ENCODE measurements at regions not wholly inside any gene's neighbourhood (a gene's known extent, or its start where the extent isn't known, plus 50 kb on each side); places are given as distances from the start of the nearest gene placed in this dataset.

DNA sequence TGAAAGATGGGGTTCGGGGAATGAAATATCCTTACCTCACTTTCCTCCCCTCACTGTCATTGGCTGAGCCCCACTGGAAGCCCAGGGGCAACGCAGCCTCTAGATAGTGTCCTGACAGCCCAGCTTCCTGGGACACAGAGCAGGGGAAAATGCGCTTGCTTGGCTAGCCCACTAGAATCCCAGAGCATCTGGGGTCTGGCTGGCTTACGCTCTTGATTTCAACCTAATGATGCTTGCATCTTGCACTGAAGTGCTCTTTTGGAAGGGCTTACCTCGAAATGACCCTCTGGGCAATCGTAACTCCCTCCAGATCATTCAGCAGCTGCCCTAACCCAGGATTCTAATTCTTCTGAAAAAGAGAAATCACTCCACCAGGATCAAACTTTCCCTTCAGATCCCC is 147.6 kb downstream of the SOX9 start:
- H3K27me3 Mint-ChIP-seq (ENCODE audit: low read depth) = peaks cover 2% of the 10 kb centered on the region
- no peak overlapping the region for H3K4me3 Mint-ChIP-seq
- no peak for DNase-seq
- no peaks in the 10 kb centered on the region for H3K36me3 Mint-ChIP-seq (ENCODE audit: low read depth)
- CTCF ChIA-PET = no interaction called here
- H3K4me1 Mint-ChIP-seq (ENCODE audit: low read depth) = no peaks in the 10 kb centered on the region
- ATAC-seq = no peak
- POLR2A ChIA-PET = no interaction called here
- H3K9me3 Mint-ChIP-seq (ENCODE audit: insufficient read depth) = no peaks in the 10 kb centered on the region
- H3K27ac Mint-ChIP-seq = no peak overlapping the region

DNA sequence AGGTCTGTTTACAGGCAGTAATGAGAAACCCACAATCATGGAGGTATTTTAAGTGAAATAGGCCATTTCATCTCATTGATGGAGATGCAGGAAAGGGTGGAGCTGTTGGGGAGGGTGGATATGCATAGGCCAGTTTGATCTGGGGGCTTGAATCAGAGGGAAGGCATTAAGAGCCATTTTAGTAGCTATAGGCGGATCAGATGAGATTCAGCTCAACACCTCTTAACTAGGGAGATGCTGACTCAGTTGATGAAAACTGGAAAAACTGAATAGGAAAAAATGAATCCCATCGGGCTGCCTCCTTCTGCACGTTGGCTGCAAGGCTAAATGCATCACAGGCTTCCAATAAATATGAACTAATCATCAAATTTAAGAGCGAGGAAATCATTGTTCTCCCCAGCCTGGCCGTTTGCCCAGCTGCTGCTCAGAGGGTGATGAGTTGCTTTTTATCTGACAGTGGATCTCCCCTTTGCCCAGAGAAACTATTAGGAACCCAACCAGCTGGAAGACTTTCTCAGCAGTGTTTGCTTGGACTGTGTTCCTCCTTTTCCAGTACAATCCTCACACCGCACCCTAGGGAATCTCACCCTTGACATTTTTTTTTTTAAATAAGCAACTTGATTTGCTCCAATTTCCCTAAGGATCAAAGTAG is 149.6 kb downstream of the SOX9 start:
- DNase-seq (no peak), ATAC-seq (no peak)
- peaks cover 2% of the 10 kb centered on the region for H3K27me3 Mint-ChIP-seq (ENCODE audit: low read depth)
- H3K9me3 Mint-ChIP-seq (ENCODE audit: insufficient read depth) = no peaks in the 10 kb centered on the region
- H3K27ac Mint-ChIP-seq = no peak overlapping the region
- ChIA-PET CTCF (no interaction called here), POLR2A (no interaction called here)
- H3K4me3 Mint-ChIP-seq = no peak overlapping the region
- no peaks in the 10 kb centered on the region for H3K36me3 Mint-ChIP-seq (ENCODE audit: low read depth)
- no peaks in the 10 kb centered on the region for H3K4me1 Mint-ChIP-seq (ENCODE audit: low read depth)

DNA sequence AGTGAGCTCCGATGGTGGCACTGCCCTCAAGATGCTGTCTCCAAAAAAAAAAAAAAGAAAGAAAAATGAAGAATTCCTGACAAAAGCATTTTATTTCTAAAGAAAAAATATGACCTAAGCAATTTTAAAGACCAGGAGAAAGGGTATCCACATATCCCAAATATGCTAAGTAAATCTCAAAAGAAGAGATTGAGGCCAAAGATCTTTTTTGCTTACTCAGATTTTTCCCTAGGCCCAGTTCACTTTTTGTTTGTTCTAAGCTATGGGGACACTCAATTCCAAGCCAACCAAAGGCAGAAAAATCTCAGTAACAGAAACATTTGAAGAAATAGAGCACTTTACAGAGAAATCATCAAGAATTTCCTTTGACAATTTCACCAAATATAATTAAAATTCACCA is 150.8 kb downstream of the SOX9 start:
- POLR2A ChIA-PET = no interaction called here
- Mint-ChIP-seq H3K4me3 (no peak overlapping the region), H3K27ac (no peak overlapping the region), H3K27me3 (ENCODE audit: low read depth) (peaks cover under 1% of the 10 kb centered on the region), H3K4me1 (ENCODE audit: low read depth) (no peaks in the 10 kb centered on the region), H3K36me3 (ENCODE audit: low read depth) (no peaks in the 10 kb centered on the region), H3K9me3 (ENCODE audit: insufficient read depth) (no peaks in the 10 kb centered on the region)
- ATAC-seq (no peak), DNase-seq (no peak)
- CTCF ChIA-PET = no interaction called here

DNA sequence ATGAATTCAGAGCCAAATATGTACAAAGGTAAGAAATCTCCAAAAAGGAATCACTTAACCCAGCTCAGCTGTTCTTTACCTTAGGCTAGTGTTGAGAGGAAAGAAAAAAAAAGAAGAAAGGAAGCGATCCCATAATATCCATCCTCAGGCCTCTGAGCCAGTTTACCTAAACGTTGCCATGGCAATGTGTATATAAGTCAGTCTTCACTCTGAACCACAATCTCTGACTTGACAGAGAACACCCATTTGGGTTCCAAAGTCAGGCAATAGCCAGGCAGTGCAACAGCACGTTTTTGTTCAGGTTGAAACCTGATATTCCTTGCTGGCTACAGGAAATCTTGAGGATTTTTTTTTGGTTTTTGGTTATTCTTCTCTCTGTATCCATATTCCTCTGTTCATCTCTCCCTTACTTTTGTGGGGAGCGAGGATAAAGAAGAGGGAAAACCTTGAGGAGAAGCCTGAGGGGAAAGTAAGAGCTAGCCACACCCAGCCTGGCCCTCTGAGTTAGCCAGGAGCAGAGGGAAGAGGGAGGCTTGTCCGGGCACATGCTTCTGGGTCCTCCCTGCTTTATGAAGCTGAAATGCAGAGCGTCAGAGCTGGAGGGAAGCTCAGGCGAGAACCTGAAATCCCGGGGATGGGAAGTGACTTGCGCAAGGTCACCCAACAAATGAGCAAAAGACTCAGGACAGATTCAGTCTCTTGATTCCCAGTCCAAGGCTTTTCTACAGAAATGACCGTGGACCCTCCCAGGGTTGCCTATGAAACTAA is 152.7 kb downstream of the SOX9 start:
- Mint-ChIP-seq H3K4me1 (ENCODE audit: low read depth) (no peaks in the 10 kb centered on the region), H3K4me3 (no peak overlapping the region), H3K36me3 (ENCODE audit: low read depth) (no peaks in the 10 kb centered on the region), H3K9me3 (ENCODE audit: insufficient read depth) (no peaks in the 10 kb centered on the region), H3K27me3 (ENCODE audit: low read depth) (no peaks in the 10 kb centered on the region), H3K27ac (no peak overlapping the region)
- CTCF ChIA-PET = no interaction called here
- POLR2A ChIA-PET = no interaction called here
- ATAC-seq (no peak), DNase-seq (no peak)

DNA sequence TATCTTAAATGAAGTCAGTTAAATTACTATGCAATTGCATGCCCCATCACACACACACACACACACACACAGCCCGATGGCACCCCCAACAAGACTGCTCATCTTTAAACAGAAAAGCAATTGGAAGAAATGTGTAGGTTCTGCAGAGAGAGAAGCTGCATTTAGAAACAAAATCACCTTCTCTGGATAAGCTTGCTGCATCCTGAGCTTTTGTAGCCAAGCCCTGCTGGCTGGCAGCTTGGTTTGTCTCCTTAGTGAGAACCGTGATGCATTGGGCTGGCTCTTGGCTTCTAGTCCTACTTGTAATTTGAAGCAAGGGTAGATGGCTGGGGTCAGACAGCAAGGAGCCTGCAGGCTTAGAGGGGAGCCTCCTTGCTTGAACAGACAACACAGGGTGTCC is 153.8 kb downstream of the SOX9 start:
- no peaks in the 10 kb centered on the region for H3K9me3 Mint-ChIP-seq (ENCODE audit: insufficient read depth)
- H3K27ac Mint-ChIP-seq = no peak overlapping the region
- no peak for ATAC-seq
- no peak overlapping the region for H3K4me3 Mint-ChIP-seq
- no peaks in the 10 kb centered on the region for H3K4me1 Mint-ChIP-seq (ENCODE audit: low read depth)
- DNase-seq = no peak
- CTCF ChIA-PET = no interaction called here
- no peaks in the 10 kb centered on the region for H3K36me3 Mint-ChIP-seq (ENCODE audit: low read depth)
- POLR2A ChIA-PET = no interaction called here
- no peaks in the 10 kb centered on the region for H3K27me3 Mint-ChIP-seq (ENCODE audit: low read depth)

DNA sequence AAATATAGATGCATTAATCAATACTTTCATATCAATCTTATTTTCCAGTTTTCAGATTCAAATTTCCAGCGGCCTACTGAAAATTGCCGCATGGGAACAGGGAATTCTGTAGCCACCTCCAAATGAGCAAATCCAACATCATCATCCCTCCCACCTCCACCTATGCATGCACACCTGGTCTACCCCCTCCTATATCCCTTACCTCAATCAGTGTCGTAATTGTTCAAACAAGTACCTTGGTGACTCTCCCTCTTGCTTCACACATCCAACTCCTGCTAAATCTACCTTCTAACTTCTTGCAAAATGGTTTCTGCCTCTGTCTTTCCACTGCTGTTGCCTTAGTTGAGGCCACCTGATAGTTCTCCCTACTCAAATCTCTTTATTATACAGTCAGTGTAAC is 160.1 kb downstream of the SOX9 start:
- H3K27me3 Mint-ChIP-seq (ENCODE audit: low read depth) = no peaks in the 10 kb centered on the region
- ChIA-PET CTCF (no interaction called here), POLR2A (no interaction called here)
- DNase-seq (no peak), ATAC-seq (no peak)
- no peaks in the 10 kb centered on the region for H3K4me1 Mint-ChIP-seq (ENCODE audit: low read depth)
- no peaks in the 10 kb centered on the region for H3K36me3 Mint-ChIP-seq (ENCODE audit: low read depth)
- H3K9me3 Mint-ChIP-seq (ENCODE audit: insufficient read depth) = no peaks in the 10 kb centered on the region
- H3K4me3 Mint-ChIP-seq = no peak overlapping the region
- no peak overlapping the region for H3K27ac Mint-ChIP-seq

DNA sequence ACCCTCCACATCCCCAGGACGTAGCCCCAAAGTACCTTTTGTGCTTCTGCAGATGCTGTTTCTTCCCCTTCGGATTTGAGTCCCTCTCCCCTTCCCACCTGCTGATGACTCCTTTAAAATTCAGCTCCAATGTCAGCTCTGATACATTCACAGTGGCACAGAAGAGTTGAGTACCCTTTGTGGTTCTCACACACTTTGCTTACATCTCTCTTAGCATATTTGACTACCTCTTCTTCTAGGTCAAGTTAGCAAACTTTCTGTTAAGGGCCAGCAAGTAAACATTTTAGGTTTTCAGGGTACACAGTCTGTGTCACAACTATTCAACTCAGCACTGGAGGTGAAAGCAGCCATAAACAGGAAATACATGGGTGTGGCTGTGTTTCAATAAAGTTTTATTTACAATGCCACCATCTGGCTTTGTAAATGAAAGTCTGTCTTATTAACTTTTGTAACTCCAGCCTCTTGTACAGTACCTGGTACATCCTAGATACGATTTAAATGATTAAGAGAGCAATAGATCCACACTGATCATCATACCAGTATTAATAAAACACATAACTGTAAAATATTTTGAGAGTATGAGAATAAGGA is 161.7 kb downstream of the SOX9 start:
- CTCF ChIA-PET = no interaction called here
- DNase-seq (no peak), ATAC-seq (no peak)
- Mint-ChIP-seq H3K4me3 (no peak overlapping the region), H3K27me3 (ENCODE audit: low read depth) (no peaks in the 10 kb centered on the region), H3K27ac (no peak overlapping the region), H3K36me3 (ENCODE audit: low read depth) (no peaks in the 10 kb centered on the region), H3K4me1 (ENCODE audit: low read depth) (no peaks in the 10 kb centered on the region), H3K9me3 (ENCODE audit: insufficient read depth) (no peaks in the 10 kb centered on the region)
- POLR2A ChIA-PET = no interaction called here

DNA sequence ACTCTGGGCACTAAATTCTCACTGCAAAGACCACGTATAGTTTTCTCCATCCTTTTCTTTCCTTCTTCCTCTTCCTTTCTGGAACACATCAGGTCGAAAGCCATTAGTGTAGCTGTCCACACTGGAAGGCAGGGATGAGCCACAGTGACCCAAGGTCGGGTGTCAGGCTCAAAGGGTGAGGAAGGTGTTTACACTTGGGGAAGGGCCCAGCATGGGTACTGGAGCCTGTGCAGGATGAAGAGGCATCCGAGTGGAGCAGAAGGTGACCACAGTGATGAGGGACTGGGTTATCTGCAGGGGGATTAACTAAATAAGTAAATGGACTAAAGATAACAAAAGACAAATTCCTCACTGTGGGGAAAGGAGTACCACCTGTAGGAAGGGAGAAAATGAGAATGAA is 164.0 kb downstream of the SOX9 start:
- no peaks in the 10 kb centered on the region for H3K9me3 Mint-ChIP-seq (ENCODE audit: insufficient read depth)
- ChIA-PET POLR2A (no interaction called here), CTCF (no interaction called here)
- no peaks in the 10 kb centered on the region for H3K4me1 Mint-ChIP-seq (ENCODE audit: low read depth)
- DNase-seq = no peak
- ATAC-seq = no peak
- H3K4me3 Mint-ChIP-seq = no peak overlapping the region
- no peaks in the 10 kb centered on the region for H3K27me3 Mint-ChIP-seq (ENCODE audit: low read depth)
- no peak overlapping the region for H3K27ac Mint-ChIP-seq
- H3K36me3 Mint-ChIP-seq (ENCODE audit: low read depth) = no peaks in the 10 kb centered on the region

DNA sequence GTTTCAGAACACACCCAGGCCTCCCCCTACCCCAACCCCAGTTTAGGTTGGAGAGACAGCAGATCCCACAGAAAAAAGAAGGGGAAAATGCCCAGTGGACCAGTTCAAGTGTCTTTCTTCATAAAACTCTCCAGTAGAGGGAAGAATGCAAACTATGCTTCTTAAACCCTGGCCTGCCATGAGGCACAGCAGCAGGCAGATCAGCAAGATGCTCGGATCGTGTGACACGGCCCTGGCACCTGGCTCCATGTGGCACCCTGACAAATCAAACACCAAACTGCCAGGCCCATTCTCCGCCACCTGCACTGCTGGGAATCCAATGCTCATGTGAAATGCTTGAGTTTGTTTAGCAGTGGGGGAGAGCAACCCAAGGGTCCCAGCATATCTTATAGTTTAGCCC is 166.8 kb downstream of the SOX9 start:
- H3K9me3 Mint-ChIP-seq (ENCODE audit: insufficient read depth) = no peaks in the 10 kb centered on the region
- H3K4me3 Mint-ChIP-seq = no peak overlapping the region
- H3K27me3 Mint-ChIP-seq (ENCODE audit: low read depth) = no peaks in the 10 kb centered on the region
- H3K27ac Mint-ChIP-seq = no peak overlapping the region
- no peak for DNase-seq
- POLR2A ChIA-PET = no interaction called here
- no peaks in the 10 kb centered on the region for H3K36me3 Mint-ChIP-seq (ENCODE audit: low read depth)
- no peaks in the 10 kb centered on the region for H3K4me1 Mint-ChIP-seq (ENCODE audit: low read depth)
- ATAC-seq = no peak
- CTCF ChIA-PET = no interaction called here

DNA sequence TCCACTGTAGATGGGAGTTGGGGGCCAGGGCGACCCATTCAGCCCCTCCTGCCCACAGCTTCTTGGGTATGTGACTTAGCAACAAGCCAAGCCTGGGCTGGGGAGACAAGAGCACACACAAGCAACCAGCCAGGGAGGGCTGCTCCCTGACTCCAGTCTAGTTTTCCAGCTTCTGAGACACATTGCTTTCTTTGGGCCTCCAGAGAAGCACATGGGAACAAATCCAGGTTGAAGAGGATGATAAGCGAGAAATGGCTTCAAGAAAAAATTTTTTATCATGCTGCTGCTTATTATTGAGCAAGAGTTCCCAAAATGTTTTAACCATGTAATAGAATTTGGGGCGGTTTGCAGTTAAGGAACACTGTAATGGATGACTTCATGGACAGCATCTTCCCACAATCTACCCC is 173.7 kb downstream of the SOX9 start:
- H3K36me3 Mint-ChIP-seq (ENCODE audit: low read depth) = no peaks in the 10 kb centered on the region
- ATAC-seq (no peak), DNase-seq (no peak)
- no peak overlapping the region for H3K27ac Mint-ChIP-seq
- H3K9me3 Mint-ChIP-seq (ENCODE audit: insufficient read depth) = no peaks in the 10 kb centered on the region
- POLR2A ChIA-PET = no interaction called here
- H3K4me1 Mint-ChIP-seq (ENCODE audit: low read depth) = no peaks in the 10 kb centered on the region
- no peak overlapping the region for H3K4me3 Mint-ChIP-seq
- H3K27me3 Mint-ChIP-seq (ENCODE audit: low read depth) = no peaks in the 10 kb centered on the region
- CTCF ChIA-PET = no interaction called here

DNA sequence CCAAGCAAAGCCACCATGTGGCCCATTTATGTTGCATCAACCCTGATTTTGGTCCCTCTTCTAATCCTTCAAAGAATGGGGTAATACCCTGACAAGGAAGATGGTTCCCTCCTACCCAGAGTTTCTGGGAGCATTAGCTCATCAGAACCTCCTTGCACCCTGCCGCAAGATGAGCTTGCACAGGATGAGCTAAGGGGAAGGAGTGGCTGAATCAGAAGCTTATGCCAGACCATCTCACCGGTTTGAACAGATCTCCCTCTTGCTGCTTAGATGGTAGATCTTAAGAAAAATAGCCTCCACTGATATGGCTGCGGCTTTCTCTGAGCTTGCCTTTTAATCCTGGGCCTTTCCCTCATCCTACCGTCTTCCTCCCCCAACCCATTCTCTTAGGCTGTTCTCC is 175.1 kb downstream of the SOX9 start:
- Mint-ChIP-seq H3K4me3 (no peak overlapping the region), H3K9me3 (ENCODE audit: insufficient read depth) (no peaks in the 10 kb centered on the region), H3K27ac (no peak overlapping the region), H3K36me3 (ENCODE audit: low read depth) (no peaks in the 10 kb centered on the region), H3K27me3 (ENCODE audit: low read depth) (no peaks in the 10 kb centered on the region), H3K4me1 (ENCODE audit: low read depth) (no peaks in the 10 kb centered on the region)
- CTCF ChIA-PET = no interaction called here
- DNase-seq (no peak), ATAC-seq (no peak)
- POLR2A ChIA-PET = no interaction called here

DNA sequence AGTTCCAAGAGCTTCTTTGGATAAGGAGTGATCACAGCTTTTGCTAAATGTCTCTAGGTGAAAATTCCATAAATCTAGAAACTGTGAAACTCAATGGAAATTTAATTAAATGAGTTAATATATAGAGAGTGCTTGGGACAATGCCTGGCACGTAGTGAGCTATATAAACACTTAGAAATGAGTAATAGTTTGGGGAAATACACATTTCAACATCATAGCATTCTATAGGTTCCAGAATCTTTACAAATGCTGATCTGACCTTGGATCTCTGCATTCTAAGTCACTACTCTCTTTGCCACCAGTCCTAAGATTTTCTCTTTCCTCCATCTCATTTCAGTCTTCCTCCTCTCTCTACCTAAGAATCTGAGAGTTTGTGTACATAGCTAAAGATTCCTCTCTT is 175.6 kb downstream of the SOX9 start:
- CTCF ChIA-PET = no interaction called here
- Mint-ChIP-seq H3K4me1 (ENCODE audit: low read depth) (no peaks in the 10 kb centered on the region), H3K27me3 (ENCODE audit: low read depth) (no peaks in the 10 kb centered on the region), H3K4me3 (no peak overlapping the region), H3K27ac (no peak overlapping the region), H3K9me3 (ENCODE audit: insufficient read depth) (no peaks in the 10 kb centered on the region), H3K36me3 (ENCODE audit: low read depth) (no peaks in the 10 kb centered on the region)
- POLR2A ChIA-PET = no interaction called here
- DNase-seq (no peak), ATAC-seq (no peak)
